DND-41 (cell line): ENCODE measurements at regions not wholly inside any gene's neighbourhood (a gene's known extent, or its start where the extent isn't known, plus 50 kb on each side); places are given as distances from the start of the nearest gene placed in this dataset.

Source experiments
- EZH2 ChIP-seq: IDR thresholded peaks from 3 replicates; pipeline ENCODE4 v1.6.1; 2012; ENCODE audit warnings: borderline replicate concordance, low read depth, mild to moderate bottlenecking, moderate library complexity, low read length, inconsistent platforms; ENCODE audit not compliant: severe bottlenecking
- TF ChIP-seq, protein P1 (sequence below): IDR thresholded peaks from 2 replicates; pipeline ENCODE4 v1.5.1; 2012; ENCODE audit warnings: borderline replicate concordance, low read length, moderate library complexity, mild to moderate bottlenecking; ENCODE audit not compliant: poor library complexity, severe bottlenecking; ENCODE audit errors: extremely low read depth

DNA sequence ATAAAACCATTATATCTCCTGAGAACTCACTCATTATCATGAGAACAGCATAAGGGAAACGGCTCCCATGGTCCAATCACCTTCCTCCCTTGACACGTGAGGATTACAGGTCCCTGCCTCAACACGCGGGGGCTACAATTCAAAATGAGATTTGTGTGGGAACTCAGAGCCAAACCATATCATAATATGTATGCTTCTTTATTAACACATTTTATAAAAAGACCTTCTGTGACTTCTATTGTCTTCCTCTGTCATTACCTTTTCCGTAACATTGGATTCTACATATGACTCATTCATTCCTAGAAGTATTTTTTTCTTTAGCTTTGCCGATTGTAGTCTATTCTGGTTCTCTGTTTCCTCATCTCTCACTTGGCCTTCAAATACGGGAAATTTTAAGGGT, 267.2 kb upstream of the ROBO1 start:
- TF ChIP-seq, protein P1, sequence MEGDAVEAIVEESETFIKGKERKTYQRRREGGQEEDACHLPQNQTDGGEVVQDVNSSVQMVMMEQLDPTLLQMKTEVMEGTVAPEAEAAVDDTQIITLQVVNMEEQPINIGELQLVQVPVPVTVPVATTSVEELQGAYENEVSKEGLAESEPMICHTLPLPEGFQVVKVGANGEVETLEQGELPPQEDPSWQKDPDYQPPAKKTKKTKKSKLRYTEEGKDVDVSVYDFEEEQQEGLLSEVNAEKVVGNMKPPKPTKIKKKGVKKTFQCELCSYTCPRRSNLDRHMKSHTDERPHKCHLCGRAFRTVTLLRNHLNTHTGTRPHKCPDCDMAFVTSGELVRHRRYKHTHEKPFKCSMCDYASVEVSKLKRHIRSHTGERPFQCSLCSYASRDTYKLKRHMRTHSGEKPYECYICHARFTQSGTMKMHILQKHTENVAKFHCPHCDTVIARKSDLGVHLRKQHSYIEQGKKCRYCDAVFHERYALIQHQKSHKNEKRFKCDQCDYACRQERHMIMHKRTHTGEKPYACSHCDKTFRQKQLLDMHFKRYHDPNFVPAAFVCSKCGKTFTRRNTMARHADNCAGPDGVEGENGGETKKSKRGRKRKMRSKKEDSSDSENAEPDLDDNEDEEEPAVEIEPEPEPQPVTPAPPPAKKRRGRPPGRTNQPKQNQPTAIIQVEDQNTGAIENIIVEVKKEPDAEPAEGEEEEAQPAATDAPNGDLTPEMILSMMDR: no peak
- TF ChIP-seq EZH2: no peak
